ENCODE measurements at regions not wholly inside any gene's neighbourhood (a gene's known extent, or its start where the extent isn't known, plus 50 kb on each side); places are given as distances from the start of the nearest gene placed in this dataset.

DNA sequence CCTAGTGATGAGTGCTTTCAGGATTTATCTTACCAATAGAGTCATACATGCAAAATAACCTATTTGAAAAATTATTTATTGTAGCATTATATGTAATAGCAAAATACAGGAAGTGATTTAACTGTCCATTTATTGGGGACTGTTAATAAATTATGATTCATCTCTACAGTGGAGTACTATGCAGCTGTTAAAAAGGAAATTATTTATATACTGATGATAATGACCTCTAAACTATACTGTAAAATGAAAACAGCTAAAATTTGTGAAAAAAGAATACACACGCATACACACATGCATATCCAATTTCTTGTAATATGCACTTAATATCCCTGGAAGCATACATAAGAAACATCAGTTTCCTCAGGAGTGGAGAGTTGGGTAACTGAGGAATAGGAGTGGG is 58.0 kb upstream of the PALM2AKAP2 start:
- DNase-seq (ENCODE audit: low spot score) (no peak), ATAC-seq (no peak)
- intact Hi-C loops (cut with DNase I): no loop called here

DNA sequence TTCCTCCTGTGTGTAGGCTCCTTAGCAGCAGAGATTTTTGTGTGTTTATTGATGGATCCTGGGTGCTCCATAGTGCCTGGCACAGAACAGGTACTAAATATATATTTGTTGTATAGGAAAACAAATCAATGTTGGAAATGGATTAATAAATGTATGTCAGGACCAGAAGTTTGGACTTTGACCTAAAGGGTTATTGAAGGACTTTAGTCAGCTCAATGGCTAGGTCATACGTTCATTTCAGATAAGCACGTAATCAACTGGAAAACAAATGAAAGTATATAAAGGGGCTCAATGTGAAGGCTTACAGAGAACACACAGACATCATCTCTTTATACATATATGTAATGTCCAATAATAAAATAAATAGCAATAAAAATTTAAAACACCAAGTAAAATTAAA is 56.2 kb upstream of the PALM2AKAP2 start:
- ATAC-seq (no peak), DNase-seq (ENCODE audit: low spot score) (no peak)
- intact Hi-C loops (cut with DNase I): no loop called here

GRCh38 chr9:109725460-109725859 is 54.5 kb upstream of the PALM2AKAP2 start:
- intact Hi-C loops (cut with DNase I): no loop called here
- no peak for DNase-seq (ENCODE audit: low spot score)

DNA sequence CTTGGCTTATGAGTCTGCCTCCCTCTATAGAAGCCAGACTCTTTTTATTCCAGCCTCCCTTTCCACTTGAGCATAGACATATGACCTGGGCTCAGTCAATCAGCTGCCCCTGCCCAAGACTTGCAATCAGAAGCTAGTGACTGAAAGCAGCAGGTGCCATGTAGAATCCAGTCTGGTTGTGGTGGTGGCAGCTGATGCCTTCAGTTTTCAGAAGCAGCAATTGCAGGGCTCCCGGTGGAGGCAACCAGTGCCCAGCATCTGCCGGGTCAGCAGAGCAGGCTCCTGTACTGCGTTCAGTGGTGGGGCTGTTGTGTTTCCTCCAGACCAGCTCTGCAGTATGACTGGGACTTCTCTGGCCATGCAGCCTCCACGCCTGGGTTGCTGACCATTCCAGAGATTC is 53.9 kb upstream of the PALM2AKAP2 start:
- no peak for ATAC-seq
- intact Hi-C loops (cut with DNase I): no loop called here
- DNase-seq (ENCODE audit: low spot score): no peak

More at GRCh38 chr9:109725460-109725859, 54.5 kb upstream of the PALM2AKAP2 start:
- ATAC-seq: no peak

DNA sequence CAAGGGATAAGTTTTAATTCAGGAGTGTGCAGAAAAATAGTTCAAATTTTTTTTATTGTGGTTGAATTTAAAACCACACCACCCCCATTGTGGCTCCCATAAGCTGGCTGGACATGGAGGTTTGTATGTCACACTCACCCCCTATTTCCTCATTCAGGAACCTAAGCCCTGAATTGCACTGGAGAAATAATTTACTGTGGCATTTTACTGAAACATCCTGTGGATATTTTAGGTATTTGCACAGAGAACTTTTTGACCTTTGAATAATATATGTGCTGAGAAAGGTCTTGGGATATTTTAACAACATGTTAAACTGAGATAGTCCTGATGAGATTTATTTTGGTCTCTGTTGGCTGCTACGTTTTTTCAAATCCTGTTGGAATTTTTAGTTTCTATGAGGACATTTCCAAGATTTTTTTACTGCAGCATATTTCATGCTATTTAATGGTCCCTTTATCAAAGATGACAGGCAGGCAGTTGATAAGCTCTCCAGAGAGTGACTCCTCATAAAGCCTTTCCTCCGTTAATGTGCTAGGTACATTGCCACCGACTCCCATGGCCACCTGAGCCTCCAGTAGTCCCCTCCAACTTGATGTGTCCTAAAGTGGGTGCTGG is 51.2 kb upstream of the PALM2AKAP2 start:
- DNase-seq (ENCODE audit: low spot score) (no peak), ATAC-seq (no peak)
- intact Hi-C loops (cut with DNase I): no loop called here

DNA sequence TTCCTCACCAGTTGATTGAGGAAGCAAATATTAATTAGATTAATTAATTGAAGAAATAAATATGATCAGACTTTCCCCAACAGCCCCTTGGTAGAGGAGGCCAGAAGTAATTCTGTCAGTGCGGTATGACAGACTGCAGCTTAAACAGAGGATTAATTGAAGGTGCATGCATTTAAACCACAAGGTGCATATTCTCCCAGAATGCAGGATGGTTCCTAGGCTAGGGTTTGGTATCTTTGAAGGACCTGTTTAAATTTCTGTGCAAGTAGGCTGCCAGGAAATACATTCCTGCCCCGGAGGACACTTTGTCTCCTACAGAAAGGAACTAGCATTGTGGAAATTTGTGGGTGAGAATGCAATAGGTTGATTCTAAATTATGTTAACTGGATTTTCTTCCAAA is 50.5 kb upstream of the PALM2AKAP2 start:
- intact Hi-C loops (cut with DNase I): no loop called here
- no peak for ATAC-seq
- DNase-seq (ENCODE audit: low spot score): no peak

Data from sciatic nerve (tissue), 2 donors.